Lung (tissue), 11 donors: ENCODE measurements at regions not wholly inside any gene's neighbourhood (a gene's known extent, or its start where the extent isn't known, plus 50 kb on each side); places are given as distances from the start of the nearest gene placed in this dataset.

ENCODE experiments used
- ATAC-seq: fragments of 200-7000 bp; cut with Tn5 transposase; one replicate; pipeline ENCODE4 v1.9.1; 2020; ENCODE audit warnings: moderate number of reproducible peaks; ENCODE audit not compliant: insufficient read depth, low FRiP score
- DNase-seq, 3 donors: peaks; one replicate each; pipeline ENCODE4 v3.0.0-alpha.2; 2013 to 2017
- H3K27ac ChIP-seq, 2 donors: one replicate each; pipeline ENCODE4 v1.5.1; 2013; ENCODE audit warnings: mild to moderate bottlenecking in 2 of 2, moderate library complexity in 2 of 2, control low read depth in 1 of 2, inconsistent platforms in 1 of 2, low read depth in 1 of 2, low read length in 1 of 2
- H3K27me3 ChIP-seq, 3 donors: one replicate each; pipeline ENCODE4 v1.5.1; 2013; ENCODE audit warnings: low read length in 2 of 3; ENCODE audit not compliant: control insufficient read depth in 3 of 3, insufficient read depth in 3 of 3
- H3K36me3 ChIP-seq, 4 donors: one replicate each; pipeline ENCODE4 v1.5.1; 2013; ENCODE audit warnings: low read length in 4 of 4, mild to moderate bottlenecking in 1 of 4, moderate library complexity in 1 of 4; ENCODE audit not compliant: control insufficient read depth in 4 of 4, insufficient read depth in 4 of 4
- H3K4me1 ChIP-seq, 5 donors: one replicate each; pipeline ENCODE4 v1.5.1; 2013; ENCODE audit warnings: low read length in 5 of 5, mild to moderate bottlenecking in 2 of 5, moderate library complexity in 1 of 5; ENCODE audit not compliant: control insufficient read depth in 5 of 5, insufficient read depth in 5 of 5
- H3K4me3 ChIP-seq: one replicate; pipeline ENCODE4 v1.5.1; 2013; ENCODE audit warnings: mild to moderate bottlenecking, control low read depth, moderate library complexity
- H3K9ac ChIP-seq, 2 donors: one replicate each; pipeline ENCODE4 v1.5.1; 2013; ENCODE audit warnings: low read length in 2 of 2, control low read depth in 1 of 2; ENCODE audit not compliant: insufficient read depth in 1 of 2
- H3K9me3 ChIP-seq, 4 donors: one replicate each; pipeline ENCODE4 v1.5.1; 2013; ENCODE audit warnings: low read length in 3 of 4, mild to moderate bottlenecking in 1 of 4, moderate library complexity in 1 of 4; ENCODE audit not compliant: control insufficient read depth in 4 of 4, insufficient read depth in 3 of 4
- CTCF ChIP-seq: IDR thresholded peaks from 2 replicates; pipeline ENCODE4 v1.5.1; 2012; ENCODE audit warnings: mild to moderate bottlenecking; ENCODE audit errors: control extremely low read depth, extremely low read depth
- WGBS, 2 donors: extraction: QIAGEN DNeasy Blood & Tissue Kit; methylation state at CpG; one replicate each; pipeline ENCODE4 v1.1.7; 2013; 5-methylcytosine and 5-hydroxymethylcytosine counted together
- donor health status: control.
- donor health status: control.
- donor health status: Bipolar disorder and iron deficiency.
- donor health status: healthy.
- donor health status: DM: yes; HTN: yes; CAD: no.

GRCh38 chr5:28810751-28811136, 1772.4 kb upstream of the CDH9 start:
- no peak for TF ChIP-seq CTCF
- WGBS, 2 donors: 90 to 94% methylated on average over 4 of the region's 4 CpGs
- Histone ChIP-seq H3K36me3 (no peaks in the 10 kb centered on the region), H3K27ac (no peak overlapping the region), H3K4me1 (no peaks in the 10 kb centered on the region), H3K9me3 (peaks cover 0 to 14% (median 1%) of the 10 kb centered on the region in 4 donors), H3K4me3 (no peak overlapping the region), H3K9ac (no peak overlapping the region), H3K27me3 (no peaks in the 10 kb centered on the region)
- DNase-seq (no peak), ATAC-seq (no peak)

- WGBS, 2 donors: 92 to 94% methylated on average over 56 of the region's 56 CpGs
- H3K36me3 ChIP-seq: no peaks in the 10 kb centered on the region
- no peaks in the 10 kb centered on the region for H3K4me1 ChIP-seq
- no peak for DNase-seq
- no peak overlapping the region for H3K27ac ChIP-seq
- ATAC-seq: no peak
- H3K4me3 ChIP-seq: no peak overlapping the region
- no peak for TF ChIP-seq CTCF
- H3K27me3 ChIP-seq: no peaks in the 10 kb centered on the region
- H3K9me3 ChIP-seq: peaks cover 0 to 14% (median 1%) of the 10 kb centered on the region in 4 donors
- no peak overlapping the region for H3K9ac ChIP-seq
Measured at GRCh38 chr5:28809811-28810750, 1771.7 kb upstream of the CDH9 start.

GRCh38 chr5:28808967-28809810, 1770.8 kb upstream of the CDH9 start:
- Histone ChIP-seq H3K27ac (no peak overlapping the region), H3K4me1 (no peaks in the 10 kb centered on the region), H3K9ac (no peak overlapping the region), H3K9me3 (peaks cover 0 to 14% (median 1%) of the 10 kb centered on the region in 4 donors), H3K36me3 (no peaks in the 10 kb centered on the region), H3K4me3 (no peak overlapping the region), H3K27me3 (no peaks in the 10 kb centered on the region)
- 93 to 97% methylated on average over 47 of the region's 47 CpGs for WGBS, 2 donors
- TF ChIP-seq CTCF: no peak
- DNase-seq: no peak
- ATAC-seq: no peak
